Caco-2 (cell line): ENCODE measurements at regions not wholly inside any gene's neighbourhood (a gene's known extent, or its start where the extent isn't known, plus 50 kb on each side); places are given as distances from the start of the nearest gene placed in this dataset.

ENCODE experiments used
- BruUV-seq: library from RNA; stranded (reverse); fragments of 400-500 nt; replicated peaks from 2 replicates; lab custom pipeline; 2021; lab: Mats Ljungman, UMichigan
- CTCF ChIA-PET: fragments of 300-600 bp; sonication (Branson Sonifier 250); formaldehyde crosslinking; loops from one replicate; lab custom pipeline; 2022; ENCODE audit warnings: antibody characterized with exemption; lab: Charles Lee
- POLR2A ChIA-PET: fragments of 300-600 bp; sonication (Branson Sonifier 250); formaldehyde crosslinking; loops from one replicate; lab custom pipeline; 2022; ENCODE audit warnings: antibody characterized with exemption; lab: Charles Lee
- DNase-seq, 2 experiments: peaks; one replicate each; pipeline versions ENCODE4 v3.0.0 to v3.0.0-alpha.2; 2020 to 2022
- H3K27me3 ChIP-seq: replicated peaks from 2 replicates; pipeline ENCODE4 v1.6.0; 2011; ENCODE audit warnings: low read length; ENCODE audit not compliant: control insufficient read depth, insufficient read depth
- H3K36me3 ChIP-seq: 2 replicates; pipeline ENCODE4 v1.5.1; 2011; ENCODE audit warnings: low read length; ENCODE audit not compliant: control insufficient read depth, insufficient read depth
- H3K4me1 ChIP-seq: fragments of 250-450 bp; sonication (Bioruptor Pico); 2 replicates; pipeline ENCODE4 v1.5.1; 2020; ENCODE audit warnings: mild to moderate bottlenecking
- H3K4me3 ChIP-seq: 2 replicates; pipeline ENCODE4 v1.5.1; 2011; ENCODE audit warnings: low read depth, mild to moderate bottlenecking, control low read depth, low read length
- H3K9me3 ChIP-seq: fragments of 250-450 bp; sonication (Bioruptor Pico); 2 replicates; pipeline ENCODE4 v1.5.1; 2020; ENCODE audit warnings: mild to moderate bottlenecking, moderate library complexity
- H3K27ac Mint-ChIP-seq: one replicate; pipeline ENCODE4 v1.8.0; 2022; ENCODE audit warnings: mixed read lengths; ENCODE audit not compliant: unreplicated experiment
- H3K27me3 Mint-ChIP-seq: one replicate; pipeline ENCODE4 v1.8.0; 2022; ENCODE audit warnings: mixed read lengths; ENCODE audit not compliant: insufficient read depth, unreplicated experiment
- H3K36me3 Mint-ChIP-seq: one replicate; pipeline ENCODE4 v1.8.0; 2022; ENCODE audit warnings: mild to moderate bottlenecking, mixed read lengths; ENCODE audit not compliant: insufficient read depth, unreplicated experiment
- H3K4me1 Mint-ChIP-seq: one replicate; pipeline ENCODE4 v1.8.0; 2022; ENCODE audit warnings: low read depth, mixed read lengths; ENCODE audit not compliant: unreplicated experiment
- H3K4me3 Mint-ChIP-seq: one replicate; pipeline ENCODE4 v1.8.0; 2022; ENCODE audit warnings: mild to moderate bottlenecking, moderate library complexity, mixed read lengths; ENCODE audit not compliant: unreplicated experiment
- H3K9me3 Mint-ChIP-seq: one replicate; pipeline ENCODE4 v1.8.0; 2022; ENCODE audit warnings: mixed read lengths; ENCODE audit not compliant: unreplicated experiment
- intact Hi-C: fragments of 100-400 bp; cut with micrococcal nuclease; formaldehyde crosslinking; loops from one replicate; pipeline ENCODE4 v1.10.0; 2022; ENCODE audit not compliant: unreplicated experiment
- TF ChIP-seq, protein P1 (sequence below), 2 experiments: fragments of 200-600 bp in 1 of 2; IDR thresholded peaks; 1 replicate in 1 of 2; 2 replicates in 1 of 2; pipeline versions ENCODE4 v1.5.1 to v1.8.0; 2011 to 2022; ENCODE audit warnings: antibody characterized with exemption in 1 of 2, control low read depth in 1 of 2, inconsistent platforms in 1 of 2, low read depth in 1 of 2, low read length in 1 of 2, mild to moderate bottlenecking in 1 of 2, moderate library complexity in 1 of 2; ENCODE audit not compliant: insufficient read depth in 1 of 2, severe bottlenecking in 1 of 2, unreplicated experiment in 1 of 2

DNA sequence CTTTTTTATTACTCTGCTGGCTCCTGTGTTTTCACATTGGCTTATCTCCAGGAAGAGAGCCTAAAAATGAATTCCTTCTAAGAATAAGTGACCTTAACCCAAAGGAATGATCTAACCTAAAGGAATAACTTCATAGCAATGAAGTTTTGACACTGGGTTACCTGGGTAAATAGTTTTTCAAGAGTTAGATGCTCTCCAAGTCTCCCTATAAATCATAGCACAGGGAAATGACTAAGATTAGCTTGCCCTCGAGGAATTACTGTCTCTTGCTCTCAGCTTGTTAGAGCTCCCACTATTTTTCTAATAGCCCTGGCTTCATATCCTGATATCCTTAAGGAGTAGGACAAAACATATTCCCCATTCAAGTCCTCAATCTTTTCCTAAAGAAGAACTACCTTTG is 66.3 kb downstream of the SPRY2 start:
- Histone ChIP-seq H3K4me3 (no peak overlapping the region), H3K4me1 (no peaks in the 10 kb centered on the region), H3K36me3 (no peaks in the 10 kb centered on the region), H3K27me3 (no peaks in the 10 kb centered on the region), H3K9me3 (0 out of 2 replicates have a peak, but pooled peaks cover 6% of the 10 kb centered on the region)
- H3K9me3 Mint-ChIP-seq = no peaks in the 10 kb centered on the region
- no peak for DNase-seq
- H3K27ac Mint-ChIP-seq = no peak overlapping the region
- no TSS peak for BruUV-seq
- no peaks in the 10 kb centered on the region for H3K36me3 Mint-ChIP-seq
- no peak overlapping the region for H3K4me3 Mint-ChIP-seq
- H3K27me3 Mint-ChIP-seq = no peaks in the 10 kb centered on the region
- TF ChIP-seq, protein P1, sequence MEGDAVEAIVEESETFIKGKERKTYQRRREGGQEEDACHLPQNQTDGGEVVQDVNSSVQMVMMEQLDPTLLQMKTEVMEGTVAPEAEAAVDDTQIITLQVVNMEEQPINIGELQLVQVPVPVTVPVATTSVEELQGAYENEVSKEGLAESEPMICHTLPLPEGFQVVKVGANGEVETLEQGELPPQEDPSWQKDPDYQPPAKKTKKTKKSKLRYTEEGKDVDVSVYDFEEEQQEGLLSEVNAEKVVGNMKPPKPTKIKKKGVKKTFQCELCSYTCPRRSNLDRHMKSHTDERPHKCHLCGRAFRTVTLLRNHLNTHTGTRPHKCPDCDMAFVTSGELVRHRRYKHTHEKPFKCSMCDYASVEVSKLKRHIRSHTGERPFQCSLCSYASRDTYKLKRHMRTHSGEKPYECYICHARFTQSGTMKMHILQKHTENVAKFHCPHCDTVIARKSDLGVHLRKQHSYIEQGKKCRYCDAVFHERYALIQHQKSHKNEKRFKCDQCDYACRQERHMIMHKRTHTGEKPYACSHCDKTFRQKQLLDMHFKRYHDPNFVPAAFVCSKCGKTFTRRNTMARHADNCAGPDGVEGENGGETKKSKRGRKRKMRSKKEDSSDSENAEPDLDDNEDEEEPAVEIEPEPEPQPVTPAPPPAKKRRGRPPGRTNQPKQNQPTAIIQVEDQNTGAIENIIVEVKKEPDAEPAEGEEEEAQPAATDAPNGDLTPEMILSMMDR (IDR thresholded peaks at IDR 0.05; ENCODE audit: insufficient read depth in 1 of 2, low read depth in 1 of 2, low read length in 1 of 2, severe bottlenecking in 1 of 2, unreplicated experiment in 1 of 2) = no peak
- no peaks in the 10 kb centered on the region for H3K4me1 Mint-ChIP-seq
- POLR2A ChIA-PET = no interaction called here
- intact Hi-C loops = no loop called here
- CTCF ChIA-PET = no interaction called here

DNA sequence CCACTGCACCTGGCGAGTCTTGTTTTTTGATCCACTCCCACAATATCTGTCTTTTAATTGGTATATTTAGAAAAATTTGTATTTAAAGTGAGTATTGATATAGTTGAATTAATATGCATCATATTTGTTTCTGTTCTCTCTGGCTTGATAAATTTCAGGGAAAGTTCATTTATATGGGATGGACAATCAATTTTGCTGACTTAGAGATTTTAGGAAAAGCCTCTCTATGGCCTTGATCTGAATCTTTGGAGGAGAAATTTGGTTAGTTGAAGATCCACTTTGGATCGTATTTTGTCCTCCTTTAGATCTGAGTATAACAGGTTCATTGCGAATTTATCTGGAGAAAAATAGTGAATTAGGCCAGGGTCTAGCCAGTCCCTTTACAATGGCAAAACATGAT is 67.2 kb downstream of the SPRY2 start:
- TF ChIP-seq, protein P1 (IDR thresholded peaks at IDR 0.05; ENCODE audit: insufficient read depth in 1 of 2, low read depth in 1 of 2, low read length in 1 of 2, severe bottlenecking in 1 of 2, unreplicated experiment in 1 of 2) = no peak
- no peaks in the 10 kb centered on the region for H3K9me3 Mint-ChIP-seq

GRCh38 chr13:80265348-80265747 is 75.6 kb downstream of the SPRY2 start:
- ChIA-PET POLR2A (no interaction called here), CTCF (no interaction called here)
- DNase-seq = no peak
- Mint-ChIP-seq H3K9me3 (peaks cover 20% of the 10 kb centered on the region), H3K4me3 (no peak overlapping the region), H3K27ac (no peak overlapping the region), H3K4me1 (no peaks in the 10 kb centered on the region), H3K27me3 (no peaks in the 10 kb centered on the region), H3K36me3 (no peaks in the 10 kb centered on the region)
- Histone ChIP-seq H3K27me3 (no peaks in the 10 kb centered on the region), H3K4me3 (no peak overlapping the region), H3K36me3 (no peaks in the 10 kb centered on the region), H3K9me3 (peaks cover 15% of the 10 kb centered on the region), H3K4me1 (no peaks in the 10 kb centered on the region)
- intact Hi-C loops = no loop called here
- TF ChIP-seq, protein P1 (IDR thresholded peaks at IDR 0.05; ENCODE audit: insufficient read depth in 1 of 2, low read depth in 1 of 2, low read length in 1 of 2, severe bottlenecking in 1 of 2, unreplicated experiment in 1 of 2) = no peak
- BruUV-seq = no TSS peak

More for the DNA sequence above, 67.2 kb downstream of the SPRY2 start:
- H3K4me1 Mint-ChIP-seq = no peaks in the 10 kb centered on the region
- H3K4me1 ChIP-seq = no peaks in the 10 kb centered on the region
- no peak overlapping the region for H3K27ac Mint-ChIP-seq
- intact Hi-C loops = no loop called here
- H3K4me3 ChIP-seq = no peak overlapping the region
- POLR2A ChIA-PET = no interaction called here
- BruUV-seq = no TSS peak
- H3K4me3 Mint-ChIP-seq = no peak overlapping the region
- H3K36me3 Mint-ChIP-seq = no peaks in the 10 kb centered on the region
- DNase-seq = no peak
- H3K27me3 ChIP-seq = no peaks in the 10 kb centered on the region
- CTCF ChIA-PET = no interaction called here
- no peaks in the 10 kb centered on the region for H3K27me3 Mint-ChIP-seq
- H3K36me3 ChIP-seq = no peaks in the 10 kb centered on the region
- 0 out of 2 replicates have a peak, but pooled peaks cover 6% of the 10 kb centered on the region for H3K9me3 ChIP-seq
